ENCODE measurements at regions not wholly inside any gene's neighbourhood (a gene's known extent, or its start where the extent isn't known, plus 50 kb on each side); places are given as distances from the start of the nearest gene placed in this dataset.

GRCh38 chr17:33976831-33977230 lies 278.3 kb upstream of the CCL2 start:
- TF ChIP-seq CTCF (IDR thresholded peaks at IDR 0.05; ENCODE audit: low read depth, low read length, missing input control) (no peak), ATF3 (IDR thresholded peaks at IDR 0.05) (no peak)

Measured in liver (tissue), 3 donors.